ENCODE measurements at regions not wholly inside any gene's neighbourhood (a gene's known extent, or its start where the extent isn't known, plus 50 kb on each side); places are given as distances from the start of the nearest gene placed in this dataset.

DNA sequence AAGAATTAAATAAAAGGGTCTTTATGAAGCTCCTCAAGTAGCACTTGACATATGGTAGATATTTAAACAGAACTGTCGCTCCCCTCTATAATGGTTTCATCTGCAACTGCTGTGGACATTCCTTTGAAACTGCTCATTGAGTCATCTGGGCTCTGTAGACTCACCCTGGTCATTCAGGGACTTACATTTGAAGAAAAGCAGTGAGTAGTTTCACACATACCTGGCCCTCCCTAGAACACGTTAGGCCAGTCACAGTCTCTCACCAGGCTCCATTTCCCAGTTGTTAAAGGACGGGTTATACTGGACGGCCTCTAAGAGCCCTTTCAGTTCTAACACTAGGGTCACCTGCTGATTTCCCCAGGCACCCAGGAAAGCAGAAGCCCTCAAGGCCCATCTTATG, 217.0 kb downstream of the BCL11B start:
- no peak for FAIRE-seq
- no TSS peak for BruUV-seq (replicated peaks)
- dilution Hi-C loops (cut with MboI; ENCODE audit: extremely low pct_ligation_motif_present, low sequenced_read_pairs): no loop called here

More for the DNA sequence above, 217.0 kb downstream of the BCL11B start:
- intact Hi-C loops (cut with micrococcal nuclease): no loop called here
- H3K9me3 ChIP-seq (replicated peaks; ENCODE audit: control insufficient read depth, insufficient read depth, low read length): peaks cover 10% of the 10 kb centered on the region
- H3K27me3 ChIP-seq (ENCODE audit: control insufficient read depth in 2 of 2, insufficient read depth in 2 of 2, low read length in 2 of 2): no peaks in the 10 kb centered on the region
- POLR2A ChIA-PET: no interaction called here
- CTCF ChIA-PET: no interaction called here
- H3K9ac ChIP-seq (replicated peaks; ENCODE audit: extremely low read depth, insufficient read depth, low read length): no peak overlapping the region
- TF ChIP-seq POLR2A (IDR thresholded peaks at IDR 0.05; ENCODE audit: low read depth, low read length): no peak
- TF ChIP-seq FOS (IDR thresholded peaks at IDR 0.05; ENCODE audit: borderline replicate concordance, insufficient read depth, low read length): no peak
- TF ChIP-seq, protein P1, sequence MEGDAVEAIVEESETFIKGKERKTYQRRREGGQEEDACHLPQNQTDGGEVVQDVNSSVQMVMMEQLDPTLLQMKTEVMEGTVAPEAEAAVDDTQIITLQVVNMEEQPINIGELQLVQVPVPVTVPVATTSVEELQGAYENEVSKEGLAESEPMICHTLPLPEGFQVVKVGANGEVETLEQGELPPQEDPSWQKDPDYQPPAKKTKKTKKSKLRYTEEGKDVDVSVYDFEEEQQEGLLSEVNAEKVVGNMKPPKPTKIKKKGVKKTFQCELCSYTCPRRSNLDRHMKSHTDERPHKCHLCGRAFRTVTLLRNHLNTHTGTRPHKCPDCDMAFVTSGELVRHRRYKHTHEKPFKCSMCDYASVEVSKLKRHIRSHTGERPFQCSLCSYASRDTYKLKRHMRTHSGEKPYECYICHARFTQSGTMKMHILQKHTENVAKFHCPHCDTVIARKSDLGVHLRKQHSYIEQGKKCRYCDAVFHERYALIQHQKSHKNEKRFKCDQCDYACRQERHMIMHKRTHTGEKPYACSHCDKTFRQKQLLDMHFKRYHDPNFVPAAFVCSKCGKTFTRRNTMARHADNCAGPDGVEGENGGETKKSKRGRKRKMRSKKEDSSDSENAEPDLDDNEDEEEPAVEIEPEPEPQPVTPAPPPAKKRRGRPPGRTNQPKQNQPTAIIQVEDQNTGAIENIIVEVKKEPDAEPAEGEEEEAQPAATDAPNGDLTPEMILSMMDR (IDR thresholded peaks at IDR 0.05; ENCODE audit: extremely low read depth in 1 of 2, insufficient read depth in 1 of 2, low read depth in 1 of 2, low read length in 2 of 2): no peak
- TF ChIP-seq JUN (IDR thresholded peaks at IDR 0.05; ENCODE audit: borderline replicate concordance, insufficient read depth, insufficient read length, low read depth): no peak
- TF ChIP-seq MAX (IDR thresholded peaks at IDR 0.05; ENCODE audit: insufficient read depth, insufficient read length): no peak
- TF ChIP-seq MYC (IDR thresholded peaks at IDR 0.05; ENCODE audit: low read depth, low read length): no peak
- no peak for TF ChIP-seq EZH2 (IDR thresholded peaks at IDR 0.05; ENCODE audit: borderline replicate concordance, low read depth, low read length, severe bottlenecking)
- TF ChIP-seq POLR2AphosphoS5 (IDR thresholded peaks at IDR 0.05; ENCODE audit: insufficient read depth, low read depth, low read length): no peak
- TF ChIP-seq GATA2 (IDR thresholded peaks at IDR 0.05; ENCODE audit: insufficient read depth, insufficient read length, low read depth, low read length): no peak
- H3K4me2 ChIP-seq (ENCODE audit: insufficient read depth, low read length): no peak overlapping the region
- no peaks in the 10 kb centered on the region for H3K79me2 ChIP-seq (ENCODE audit: control insufficient read depth, insufficient read depth, low read length)
- no peaks in the 10 kb centered on the region for H3K9me1 ChIP-seq (replicated peaks; ENCODE audit: control insufficient read depth, extremely low read depth, insufficient read depth, low read length)
- no peak overlapping the region for H2AFZ ChIP-seq (ENCODE audit: low read depth, low read length)
- no peaks in the 10 kb centered on the region for H3K36me3 ChIP-seq (ENCODE audit: control insufficient read depth in 2 of 2, extremely low read depth in 1 of 2, insufficient read depth in 2 of 2, low read length in 2 of 2)
- no peaks in the 10 kb centered on the region for H4K20me1 ChIP-seq (replicated peaks; ENCODE audit: control insufficient read depth, extremely low read depth, insufficient read depth, low read length)
- H3K27ac ChIP-seq (ENCODE audit: insufficient read depth, low read depth, low read length): no peak overlapping the region
- H3K4me3 ChIP-seq (replicated peaks in 1 of 3; ENCODE audit: insufficient read depth in 1 of 3, low read depth in 1 of 3, low read length in 3 of 3): no peak overlapping the region
- H3K4me1 ChIP-seq (ENCODE audit: control insufficient read depth, extremely low read depth, insufficient read depth, low read length): no peaks in the 10 kb centered on the region
- no peak for DNase-seq (ENCODE audit: low read depth, low spot score)
